Fibroblast of mammary gland (primary cell): ENCODE measurements at regions not wholly inside any gene's neighbourhood (a gene's known extent, or its start where the extent isn't known, plus 50 kb on each side); places are given as distances from the start of the nearest gene placed in this dataset.

Source experiments
- DNase-seq: peaks from one replicate; pipeline ENCODE4 v3.0.0-alpha.2; 2010; ENCODE audit warnings: low read depth
- H3K4me3 ChIP-seq: 2 replicates; pipeline ENCODE4 v1.5.1; 2011; ENCODE audit warnings: low read depth, mild to moderate bottlenecking, low read length, moderate library complexity; ENCODE audit not compliant: control insufficient read depth
- CTCF ChIP-seq: conservative IDR thresholded peaks from 2 replicates; pipeline ENCODE4 v1.5.1; 2011; ENCODE audit warnings: low read depth, low read length, inconsistent platforms; ENCODE audit not compliant: control insufficient read depth, insufficient read depth

DNA sequence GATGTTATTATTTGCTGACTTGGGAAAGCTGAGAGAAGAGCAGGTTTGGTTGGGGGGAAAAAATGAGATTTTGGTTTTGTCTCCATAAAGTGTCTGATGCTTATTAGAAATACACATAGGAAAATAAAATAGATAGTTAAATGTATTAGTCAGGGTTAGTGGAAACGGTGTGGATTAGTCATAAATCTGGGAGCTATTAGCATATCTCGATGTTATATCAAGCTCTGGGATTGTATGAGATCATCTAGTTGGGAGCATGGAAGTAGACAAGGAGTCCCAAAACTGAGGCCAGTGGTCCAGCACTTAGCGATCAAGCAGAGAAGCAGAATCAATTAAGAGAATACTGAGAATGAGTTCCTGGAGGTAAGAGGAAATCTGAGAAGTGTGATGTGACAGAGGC lies 845.5 kb downstream of the ROBO2 start:
- no peak overlapping the region for H3K4me3 ChIP-seq
- DNase-seq = no peak
- no peak for TF ChIP-seq CTCF

DNA sequence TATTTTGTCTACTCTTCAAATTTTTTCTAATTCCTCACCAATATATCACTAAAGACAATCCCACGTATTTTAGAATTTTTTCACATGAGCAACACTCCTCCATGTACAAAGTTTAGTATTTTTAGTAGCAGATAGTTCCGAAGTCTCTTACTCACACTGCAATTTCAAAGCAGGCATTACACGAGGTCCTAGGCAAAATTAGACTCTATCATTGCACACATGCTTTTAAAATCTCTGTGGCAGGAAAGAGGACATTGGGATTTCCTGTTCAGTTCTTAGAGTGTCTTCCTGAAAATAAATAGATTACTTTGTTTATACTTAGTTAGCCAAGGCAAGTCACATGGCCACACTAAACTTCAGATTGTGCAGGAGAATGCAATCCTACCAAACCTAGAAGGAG lies 847.7 kb downstream of the ROBO2 start:
- no peak overlapping the region for H3K4me3 ChIP-seq
- TF ChIP-seq CTCF = no peak
- no peak for DNase-seq

DNA sequence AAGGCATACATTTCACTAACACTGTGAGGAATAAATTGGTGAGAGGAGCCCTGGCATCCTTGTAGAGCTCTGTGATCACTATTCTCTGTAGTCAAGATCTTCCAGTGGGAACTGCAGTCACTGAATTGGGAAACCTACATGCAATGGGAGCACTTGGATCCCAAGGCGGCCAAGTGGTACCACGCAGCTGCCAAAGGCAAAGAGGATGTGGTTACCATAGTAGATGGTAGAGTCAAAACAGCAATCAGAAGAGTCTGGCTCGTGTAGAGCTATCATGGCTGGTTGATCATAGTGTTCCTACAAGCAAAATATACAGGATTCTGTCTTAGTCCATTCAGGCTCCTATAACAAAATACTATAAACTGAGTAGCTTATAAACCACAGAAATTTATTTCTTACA lies 849.7 kb downstream of the ROBO2 start:
- H3K4me3 ChIP-seq = no peak overlapping the region
- no peak for TF ChIP-seq CTCF
- no peak for DNase-seq

DNA sequence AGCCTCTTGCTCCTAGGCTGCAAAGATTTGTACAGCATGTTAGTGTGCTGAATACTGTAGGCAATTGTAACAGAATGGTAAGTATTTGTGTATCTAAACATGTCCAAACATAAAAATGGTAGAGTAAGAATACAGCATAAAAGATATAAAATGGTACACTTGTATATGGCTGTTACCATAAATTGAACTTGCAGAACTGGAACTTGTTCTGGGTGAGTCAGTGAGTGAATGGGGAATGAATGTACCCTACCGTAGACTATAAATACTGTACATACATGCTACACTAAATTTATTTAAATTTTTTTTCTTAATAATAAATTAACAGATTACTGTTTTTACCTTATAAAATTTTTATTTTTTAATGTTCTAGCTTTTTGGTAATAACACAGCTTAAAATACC lies 858.7 kb downstream of the ROBO2 start:
- no peak for TF ChIP-seq CTCF
- H3K4me3 ChIP-seq = no peak overlapping the region
- DNase-seq = no peak

DNA sequence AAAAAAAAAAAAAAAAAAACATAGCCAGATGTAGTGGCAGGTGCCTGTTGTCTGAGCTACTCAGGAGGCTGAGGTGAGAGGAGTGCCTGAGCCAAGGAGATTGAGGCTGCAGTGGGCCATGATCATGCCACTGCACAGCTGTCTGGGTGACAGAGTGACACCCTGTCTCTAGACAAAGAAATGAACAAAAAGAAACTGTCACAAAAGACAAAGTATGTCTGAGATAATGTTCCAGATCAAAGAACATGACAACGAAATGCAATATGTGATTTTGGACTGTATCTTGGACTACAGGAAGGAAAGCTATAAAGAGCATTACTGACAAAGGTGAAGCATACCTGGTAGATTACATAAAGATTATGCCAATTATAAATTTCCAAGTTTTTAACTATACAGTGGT lies 862.8 kb downstream of the ROBO2 start:
- no peak overlapping the region for H3K4me3 ChIP-seq
- no peak for TF ChIP-seq CTCF
- DNase-seq = no peak

- no peak for DNase-seq
- no peak for TF ChIP-seq CTCF
- H3K4me3 ChIP-seq = no peak overlapping the region
These were observed 866.3 kb downstream of the ROBO2 start for GRCh38 chr3:77906102-77906709.
